Caco-2 (cell line): ENCODE measurements at regions not wholly inside any gene's neighbourhood (a gene's known extent, or its start where the extent isn't known, plus 50 kb on each side); places are given as distances from the start of the nearest gene placed in this dataset.

Experiments
- BruUV-seq: library from RNA; stranded (reverse); fragments of 400-500 nt; replicated peaks from 2 replicates; lab custom pipeline; 2021; lab: Mats Ljungman, UMichigan
- CTCF ChIA-PET: fragments of 300-600 bp; sonication (Branson Sonifier 250); formaldehyde crosslinking; loops from one replicate; lab custom pipeline; 2022; ENCODE audit warnings: antibody characterized with exemption; lab: Charles Lee
- POLR2A ChIA-PET: fragments of 300-600 bp; sonication (Branson Sonifier 250); formaldehyde crosslinking; loops from one replicate; lab custom pipeline; 2022; ENCODE audit warnings: antibody characterized with exemption; lab: Charles Lee
- DNase-seq, 2 experiments: peaks; one replicate each; pipeline versions ENCODE4 v3.0.0 to v3.0.0-alpha.2; 2020 to 2022
- H3K27me3 ChIP-seq: replicated peaks from 2 replicates; pipeline ENCODE4 v1.6.0; 2011; ENCODE audit warnings: low read length; ENCODE audit not compliant: control insufficient read depth, insufficient read depth
- H3K36me3 ChIP-seq: 2 replicates; pipeline ENCODE4 v1.5.1; 2011; ENCODE audit warnings: low read length; ENCODE audit not compliant: control insufficient read depth, insufficient read depth
- H3K4me1 ChIP-seq: fragments of 250-450 bp; sonication (Bioruptor Pico); 2 replicates; pipeline ENCODE4 v1.5.1; 2020; ENCODE audit warnings: mild to moderate bottlenecking
- H3K4me3 ChIP-seq: 2 replicates; pipeline ENCODE4 v1.5.1; 2011; ENCODE audit warnings: low read depth, mild to moderate bottlenecking, control low read depth, low read length
- H3K9me3 ChIP-seq: fragments of 250-450 bp; sonication (Bioruptor Pico); 2 replicates; pipeline ENCODE4 v1.5.1; 2020; ENCODE audit warnings: mild to moderate bottlenecking, moderate library complexity
- H3K27ac Mint-ChIP-seq: one replicate; pipeline ENCODE4 v1.8.0; 2022; ENCODE audit warnings: mixed read lengths; ENCODE audit not compliant: unreplicated experiment
- H3K27me3 Mint-ChIP-seq: one replicate; pipeline ENCODE4 v1.8.0; 2022; ENCODE audit warnings: mixed read lengths; ENCODE audit not compliant: insufficient read depth, unreplicated experiment
- H3K36me3 Mint-ChIP-seq: one replicate; pipeline ENCODE4 v1.8.0; 2022; ENCODE audit warnings: mild to moderate bottlenecking, mixed read lengths; ENCODE audit not compliant: insufficient read depth, unreplicated experiment
- H3K4me1 Mint-ChIP-seq: one replicate; pipeline ENCODE4 v1.8.0; 2022; ENCODE audit warnings: low read depth, mixed read lengths; ENCODE audit not compliant: unreplicated experiment
- H3K4me3 Mint-ChIP-seq: one replicate; pipeline ENCODE4 v1.8.0; 2022; ENCODE audit warnings: mild to moderate bottlenecking, moderate library complexity, mixed read lengths; ENCODE audit not compliant: unreplicated experiment
- H3K9me3 Mint-ChIP-seq: one replicate; pipeline ENCODE4 v1.8.0; 2022; ENCODE audit warnings: mixed read lengths; ENCODE audit not compliant: unreplicated experiment
- CTCF ChIP-seq, 2 experiments: fragments of 200-600 bp in 1 of 2; IDR thresholded peaks; 1 replicate in 1 of 2; 2 replicates in 1 of 2; pipeline versions ENCODE4 v1.5.1 to v1.8.0; 2011 to 2022; ENCODE audit warnings: antibody characterized with exemption in 1 of 2, control low read depth in 1 of 2, inconsistent platforms in 1 of 2, low read depth in 1 of 2, low read length in 1 of 2, mild to moderate bottlenecking in 1 of 2, moderate library complexity in 1 of 2; ENCODE audit not compliant: insufficient read depth in 1 of 2, severe bottlenecking in 1 of 2, unreplicated experiment in 1 of 2
- intact Hi-C: fragments of 100-400 bp; cut with micrococcal nuclease; formaldehyde crosslinking; loops from one replicate; pipeline ENCODE4 v1.10.0; 2022; ENCODE audit not compliant: unreplicated experiment

- Mint-ChIP-seq H3K4me1 (no peaks in the 10 kb centered on the region), H3K27me3 (no peaks in the 10 kb centered on the region), H3K36me3 (no peaks in the 10 kb centered on the region), H3K9me3 (no peaks in the 10 kb centered on the region), H3K27ac (no peak overlapping the region), H3K4me3 (no peak overlapping the region)
- BruUV-seq = no TSS peak
- peak; percentile 59 to 63 for DNase-seq
- Histone ChIP-seq H3K4me1 (no peaks in the 10 kb centered on the region), H3K4me3 (no peak overlapping the region), H3K9me3 (no peaks in the 10 kb centered on the region), H3K27me3 (no peaks in the 10 kb centered on the region), H3K36me3 (no peaks in the 10 kb centered on the region)
- intact Hi-C loops = loop anchor here (1.0 kb wide), 1 partner anchor 115 kb away; no protein-coding TSS in a partner anchor
- peak; percentile 33 to 57 for TF ChIP-seq CTCF (IDR thresholded peaks at IDR 0.05; ENCODE audit: insufficient read depth in 1 of 2, low read depth in 1 of 2, low read length in 1 of 2, severe bottlenecking in 1 of 2, unreplicated experiment in 1 of 2)
- CTCF ChIA-PET = no interaction called here
- POLR2A ChIA-PET = no interaction called here
Observed at GRCh38 chr21:23968722-23969647, 1638.3 kb downstream of the MRPL39 start.

GRCh38 chr21:23968008-23968407 is 1639.3 kb downstream of the MRPL39 start:
- DNase-seq = no peak
- Histone ChIP-seq H3K36me3 (no peaks in the 10 kb centered on the region), H3K27me3 (no peaks in the 10 kb centered on the region), H3K4me1 (no peaks in the 10 kb centered on the region), H3K9me3 (no peaks in the 10 kb centered on the region), H3K4me3 (no peak overlapping the region)
- CTCF ChIA-PET = no interaction called here
- no TSS peak for BruUV-seq
- POLR2A ChIA-PET = no interaction called here
- Mint-ChIP-seq H3K9me3 (no peaks in the 10 kb centered on the region), H3K36me3 (no peaks in the 10 kb centered on the region), H3K27me3 (no peaks in the 10 kb centered on the region), H3K4me1 (no peaks in the 10 kb centered on the region), H3K4me3 (no peak overlapping the region), H3K27ac (no peak overlapping the region)
- intact Hi-C loops = loop anchor here (1.0 kb wide), 1 partner anchor 114 kb away; no protein-coding TSS in a partner anchor
- TF ChIP-seq CTCF (IDR thresholded peaks at IDR 0.05; ENCODE audit: insufficient read depth in 1 of 2, low read depth in 1 of 2, low read length in 1 of 2, severe bottlenecking in 1 of 2, unreplicated experiment in 1 of 2) = no peak

GRCh38 chr21:23963454-23963853 is 1643.8 kb downstream of the MRPL39 start:
- Mint-ChIP-seq H3K27me3 (no peaks in the 10 kb centered on the region), H3K4me3 (no peak overlapping the region), H3K36me3 (no peaks in the 10 kb centered on the region), H3K4me1 (no peaks in the 10 kb centered on the region), H3K27ac (no peak overlapping the region), H3K9me3 (no peaks in the 10 kb centered on the region)
- no peaks in the 10 kb centered on the region for H3K36me3 ChIP-seq
- no peak overlapping the region for H3K4me3 ChIP-seq
- DNase-seq = no peak
- H3K9me3 ChIP-seq = no peaks in the 10 kb centered on the region
- CTCF ChIA-PET = no interaction called here
- H3K27me3 ChIP-seq = no peaks in the 10 kb centered on the region
- intact Hi-C loops = no loop called here
- POLR2A ChIA-PET = no interaction called here
- BruUV-seq = no TSS peak
- TF ChIP-seq CTCF (IDR thresholded peaks at IDR 0.05; ENCODE audit: insufficient read depth in 1 of 2, low read depth in 1 of 2, low read length in 1 of 2, severe bottlenecking in 1 of 2, unreplicated experiment in 1 of 2) = no peak
- no peaks in the 10 kb centered on the region for H3K4me1 ChIP-seq
